HG02938 (cell line): ENCODE measurements at regions not wholly inside any gene's neighbourhood (a gene's known extent, or its start where the extent isn't known, plus 50 kb on each side); places are given as distances from the start of the nearest gene placed in this dataset.
A peak's percentile ranks its signal among the peaks of the same experiment; 100 is the strongest.

ENCODE experiments used
- ATAC-seq: cut with Tn5 transposase; IDR thresholded peaks from one replicate; pipeline ENCODE4 v1.9.1; 2021; ENCODE audit warnings: mild to moderate bottlenecking, moderate library complexity; ENCODE audit not compliant: unreplicated experiment

- no peak for ATAC-seq
Measured at GRCh38 chr10:16348891-16349290, 87.9 kb upstream of the PTER start.

- no peak for ATAC-seq
Measured at GRCh38 chr10:16352146-16352545, 84.7 kb upstream of the PTER start.

- no peak for ATAC-seq
Measured at GRCh38 chr10:16360001-16360400, 76.8 kb upstream of the PTER start.

GRCh38 chr10:16360425-16360824 is 76.4 kb upstream of the PTER start:
- ATAC-seq: no peak

GRCh38 chr10:16361086-16361485 is 75.7 kb upstream of the PTER start:
- no peak for ATAC-seq

- no peak for ATAC-seq
Measured at GRCh38 chr10:16363741-16364140, 73.1 kb upstream of the PTER start.

GRCh38 chr10:16367621-16368292 is 69.1 kb upstream of the PTER start:
- no peak for ATAC-seq

GRCh38 chr10:16381083-16381482 is 55.7 kb upstream of the PTER start:
- ATAC-seq: peak; percentile 95

- no peak for ATAC-seq
Measured at GRCh38 chr10:16384021-16384420, 52.8 kb upstream of the PTER start.

GRCh38 chr10:16386855-16387254 is 50.0 kb upstream of the PTER start:
- ATAC-seq: no peak
